GM18520 (cell line): ENCODE measurements at regions not wholly inside any gene's neighbourhood (a gene's known extent, or its start where the extent isn't known, plus 50 kb on each side); places are given as distances from the start of the nearest gene placed in this dataset.

Experiments used
- ATAC-seq: cut with Tn5 transposase; IDR thresholded peaks from one replicate; pipeline ENCODE4 v1.9.1; 2021; ENCODE audit not compliant: unreplicated experiment

- ATAC-seq, result no peak
Observed at GRCh38 chr2:107285621-107286299, 399.8 kb upstream of the ST6GAL2 start.

GRCh38 chr2:107290041-107290440 lies 404.1 kb upstream of the ST6GAL2 start:
- no peak for ATAC-seq

GRCh38 chr2:107303964-107304363 lies 418.0 kb upstream of the ST6GAL2 start:
- ATAC-seq, result no peak

GRCh38 chr2:107305966-107306365 lies 420.0 kb upstream of the ST6GAL2 start:
- no peak for ATAC-seq

- no peak for ATAC-seq
Observed at GRCh38 chr2:107306881-107307280, 420.9 kb upstream of the ST6GAL2 start.

GRCh38 chr2:107308835-107309234 lies 422.9 kb upstream of the ST6GAL2 start:
- no peak for ATAC-seq

GRCh38 chr2:107312240-107312639 lies 426.3 kb upstream of the ST6GAL2 start:
- ATAC-seq, result no peak

GRCh38 chr2:107313316-107313715 lies 427.3 kb upstream of the ST6GAL2 start:
- ATAC-seq, result no peak

GRCh38 chr2:107320881-107321280 lies 434.9 kb upstream of the ST6GAL2 start:
- ATAC-seq, result no peak

- no peak for ATAC-seq
Observed at GRCh38 chr2:107322416-107322815, 436.4 kb upstream of the ST6GAL2 start.

- ATAC-seq, result no peak
Observed at GRCh38 chr2:107323946-107324565, 438.1 kb upstream of the ST6GAL2 start.

- no peak for ATAC-seq
Observed at GRCh38 chr2:107325981-107326786, 440.2 kb upstream of the ST6GAL2 start.

- ATAC-seq, result no peak
Observed at GRCh38 chr2:107334306-107334705, 448.3 kb upstream of the ST6GAL2 start.

- ATAC-seq, result no peak
Observed at GRCh38 chr2:107336526-107336925, 450.6 kb upstream of the ST6GAL2 start.

- no peak for ATAC-seq
Observed at GRCh38 chr2:107337209-107337898, 451.4 kb upstream of the ST6GAL2 start.

- ATAC-seq, result no peak
Observed at GRCh38 chr2:107338059-107338458, 452.1 kb upstream of the ST6GAL2 start.

GRCh38 chr2:107338571-107338970 lies 452.6 kb upstream of the ST6GAL2 start:
- ATAC-seq, result no peak

- no peak for ATAC-seq
Observed at GRCh38 chr2:107340955-107341354, 455.0 kb upstream of the ST6GAL2 start.

- no peak for ATAC-seq
Observed at GRCh38 chr2:107349329-107349728, 463.4 kb upstream of the ST6GAL2 start.

- no peak for ATAC-seq
Observed at GRCh38 chr2:107354175-107354574, 468.2 kb upstream of the ST6GAL2 start.

GRCh38 chr2:107358362-107358761 lies 468.3 kb upstream of the RGPD4 start:
- no peak for ATAC-seq
